SK-N-MC (cell line): ENCODE measurements at regions not wholly inside any gene's neighbourhood (a gene's known extent, or its start where the extent isn't known, plus 50 kb on each side); places are given as distances from the start of the nearest gene placed in this dataset.

Source experiments
- EZH2 ChIP-seq: fragments of 200-600 bp; sonication (generic); IDR thresholded peaks from one replicate; pipeline ENCODE4 v1.6.1; 2017; ENCODE audit warnings: antibody characterized with exemption
- POLR2AphosphoS5 ChIP-seq: IDR thresholded peaks from 2 replicates; pipeline ENCODE4 v1.6.1; 2012; ENCODE audit warnings: mild to moderate bottlenecking, low read depth, low read length, borderline replicate concordance

DNA sequence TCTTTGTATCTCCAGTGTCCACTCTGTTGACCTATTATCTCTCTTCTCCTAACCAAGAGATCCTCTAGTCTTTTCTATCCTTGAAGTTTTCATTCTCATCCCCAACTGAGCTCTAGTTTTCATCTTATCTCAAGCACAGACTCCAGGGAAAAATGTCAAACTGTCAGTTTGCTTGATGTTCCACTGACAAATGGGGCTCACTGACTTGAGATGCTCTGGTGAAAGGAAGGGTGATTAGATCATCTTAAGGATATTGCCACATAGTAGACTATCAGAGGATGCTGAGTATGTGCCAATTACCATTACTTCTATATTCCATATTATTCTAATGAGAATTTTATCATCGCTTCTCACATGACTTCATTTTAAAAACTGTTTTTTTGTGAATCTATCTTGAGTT is 2008.2 kb downstream of the ARAP2 start:
- no peak for TF ChIP-seq POLR2AphosphoS5
- TF ChIP-seq EZH2 = no peak
